GM19438 (cell line): ENCODE measurements at regions not wholly inside any gene's neighbourhood (a gene's known extent, or its start where the extent isn't known, plus 50 kb on each side); places are given as distances from the start of the nearest gene placed in this dataset.
"Not testable (repeated sequence)": the region's sequence is repeated elsewhere in the genome, so short reads cannot be mapped to it uniquely, and the experiment has no call there.

Experiments
- ATAC-seq: cut with Tn5 transposase; IDR thresholded peaks from one replicate; pipeline ENCODE4 v1.9.1; 2021; ENCODE audit warnings: low read depth; ENCODE audit not compliant: unreplicated experiment

- no peak for ATAC-seq
Measured at GRCh38 chr2:175372704-175373701, 191.5 kb upstream of the ATP5MC3 start.

GRCh38 chr2:175371378-175371777 is 189.9 kb upstream of the ATP5MC3 start:
- ATAC-seq: no peak

- ATAC-seq: no peak
Measured at GRCh38 chr2:175366815-175367214, 185.3 kb upstream of the ATP5MC3 start.

- ATAC-seq: no peak
Measured at GRCh38 chr2:175363699-175364098, 182.2 kb upstream of the ATP5MC3 start.

GRCh38 chr2:175362331-175362730 is 180.8 kb upstream of the ATP5MC3 start:
- ATAC-seq: no peak

GRCh38 chr2:175359710-175360109 is 178.2 kb upstream of the ATP5MC3 start:
- ATAC-seq: no peak

- ATAC-seq: no peak
Measured at GRCh38 chr2:175356901-175357300, 175.4 kb upstream of the ATP5MC3 start.

GRCh38 chr2:175355246-175355645 is 173.7 kb upstream of the ATP5MC3 start:
- ATAC-seq: no peak

GRCh38 chr2:175353275-175353674 is 171.8 kb upstream of the ATP5MC3 start:
- ATAC-seq: no peak

- ATAC-seq: no peak
Measured at GRCh38 chr2:175351512-175351911, 170.0 kb upstream of the ATP5MC3 start.

- no peak for ATAC-seq
Measured at GRCh38 chr2:175350105-175350504, 168.6 kb upstream of the ATP5MC3 start.

GRCh38 chr2:175342085-175342484 is 160.6 kb upstream of the ATP5MC3 start:
- ATAC-seq: no peak

GRCh38 chr2:175330195-175330594 is 148.7 kb upstream of the ATP5MC3 start:
- ATAC-seq: no peak

- no peak for ATAC-seq
Measured at GRCh38 chr2:175326801-175327200, 145.3 kb upstream of the ATP5MC3 start.

- ATAC-seq: not testable (repeated sequence)
Measured at GRCh38 chr2:175326164-175326563, 144.7 kb upstream of the ATP5MC3 start.

GRCh38 chr2:175323162-175323561 is 141.7 kb upstream of the ATP5MC3 start:
- ATAC-seq: no peak

- peak; percentile 88 for ATAC-seq
Measured at GRCh38 chr2:175318542-175318941, 137.0 kb upstream of the ATP5MC3 start.

- ATAC-seq: no peak
Measured at GRCh38 chr2:175317751-175318150, 136.2 kb upstream of the ATP5MC3 start.

GRCh38 chr2:175312137-175312536 is 130.6 kb upstream of the ATP5MC3 start:
- no peak for ATAC-seq

GRCh38 chr2:175310813-175311504 is 129.4 kb upstream of the ATP5MC3 start:
- ATAC-seq: no peak

GRCh38 chr2:175309799-175310198 is 128.3 kb upstream of the ATP5MC3 start:
- no peak for ATAC-seq

GRCh38 chr2:175308005-175308404 is 126.5 kb upstream of the ATP5MC3 start:
- no peak for ATAC-seq
